Endothelial cell (in vitro differentiated cells): ENCODE measurements at regions not wholly inside any gene's neighbourhood (a gene's known extent, or its start where the extent isn't known, plus 50 kb on each side); places are given as distances from the start of the nearest gene placed in this dataset.

ENCODE experiments used
- DNase-seq: peaks from one replicate; pipeline ENCODE4 v3.0.0; 2021; ENCODE audit warnings: low spot score
- H3K27ac Mint-ChIP-seq: one replicate; pipeline ENCODE4 v1.8.0; 2021; ENCODE audit warnings: mixed read lengths, inconsistent platforms; ENCODE audit not compliant: unreplicated experiment
- H3K27me3 Mint-ChIP-seq: one replicate; pipeline ENCODE4 v1.8.0; 2021; ENCODE audit warnings: mild to moderate bottlenecking, moderate library complexity, mixed read lengths, inconsistent platforms; ENCODE audit not compliant: unreplicated experiment
- H3K36me3 Mint-ChIP-seq: one replicate; pipeline ENCODE4 v1.8.0; 2021; ENCODE audit warnings: mild to moderate bottlenecking, low read depth, mixed read lengths, inconsistent platforms; ENCODE audit not compliant: unreplicated experiment
- H3K4me1 Mint-ChIP-seq: one replicate; pipeline ENCODE4 v1.8.0; 2021; ENCODE audit warnings: mild to moderate bottlenecking, mixed read lengths, inconsistent platforms; ENCODE audit not compliant: unreplicated experiment
- H3K4me3 Mint-ChIP-seq: one replicate; pipeline ENCODE4 v1.8.0; 2021; ENCODE audit warnings: mild to moderate bottlenecking, mixed read lengths, inconsistent platforms; ENCODE audit not compliant: unreplicated experiment
- H3K9me3 Mint-ChIP-seq: one replicate; pipeline ENCODE4 v1.8.0; 2021; ENCODE audit warnings: mixed read lengths, inconsistent platforms; ENCODE audit not compliant: unreplicated experiment
- CTCF ChIP-seq: fragments of 200-600 bp; sonication (generic); IDR thresholded peaks from one replicate; pipeline ENCODE4 v1.5.0; 2021; ENCODE audit warnings: antibody characterized with exemption; ENCODE audit not compliant: unreplicated experiment

GRCh38 chr13:74641586-74641985, 507.4 kb upstream of the KLF12 start:
- H3K4me1 Mint-ChIP-seq = no peaks in the 10 kb centered on the region
- no peaks in the 10 kb centered on the region for H3K9me3 Mint-ChIP-seq
- no peaks in the 10 kb centered on the region for H3K36me3 Mint-ChIP-seq
- DNase-seq = no peak
- H3K27me3 Mint-ChIP-seq = no peaks in the 10 kb centered on the region
- no peak overlapping the region for H3K27ac Mint-ChIP-seq
- TF ChIP-seq CTCF = no peak
- no peak overlapping the region for H3K4me3 Mint-ChIP-seq

- no peaks in the 10 kb centered on the region for H3K9me3 Mint-ChIP-seq
- DNase-seq = no peak
- no peak for TF ChIP-seq CTCF
- no peaks in the 10 kb centered on the region for H3K4me1 Mint-ChIP-seq
- H3K4me3 Mint-ChIP-seq = no peak overlapping the region
- H3K27me3 Mint-ChIP-seq = no peaks in the 10 kb centered on the region
- no peak overlapping the region for H3K27ac Mint-ChIP-seq
- no peaks in the 10 kb centered on the region for H3K36me3 Mint-ChIP-seq
Observed at GRCh38 chr13:74633734-74634133, 499.5 kb upstream of the KLF12 start.

- H3K27me3 Mint-ChIP-seq = no peaks in the 10 kb centered on the region
- H3K4me1 Mint-ChIP-seq = no peaks in the 10 kb centered on the region
- TF ChIP-seq CTCF = no peak
- H3K27ac Mint-ChIP-seq = no peak overlapping the region
- H3K9me3 Mint-ChIP-seq = no peaks in the 10 kb centered on the region
- no peak overlapping the region for H3K4me3 Mint-ChIP-seq
- DNase-seq = no peak
- no peaks in the 10 kb centered on the region for H3K36me3 Mint-ChIP-seq
Observed at GRCh38 chr13:74629985-74630384, 495.8 kb upstream of the KLF12 start.

GRCh38 chr13:74625541-74625940, 491.3 kb upstream of the KLF12 start:
- no peak for TF ChIP-seq CTCF
- DNase-seq = no peak
- Mint-ChIP-seq H3K4me1 (no peaks in the 10 kb centered on the region), H3K27me3 (no peaks in the 10 kb centered on the region), H3K4me3 (no peak overlapping the region), H3K27ac (no peak overlapping the region), H3K9me3 (no peaks in the 10 kb centered on the region), H3K36me3 (no peaks in the 10 kb centered on the region)

- TF ChIP-seq CTCF = no peak
Observed at GRCh38 chr13:74623761-74624160, 489.6 kb upstream of the KLF12 start.

More at GRCh38 chr13:74623761-74624160, 489.6 kb upstream of the KLF12 start:
- H3K4me1 Mint-ChIP-seq = no peaks in the 10 kb centered on the region
- H3K27me3 Mint-ChIP-seq = no peaks in the 10 kb centered on the region
- no peak overlapping the region for H3K4me3 Mint-ChIP-seq
- no peaks in the 10 kb centered on the region for H3K36me3 Mint-ChIP-seq
- H3K27ac Mint-ChIP-seq = no peak overlapping the region
- no peak for DNase-seq
- H3K9me3 Mint-ChIP-seq = no peaks in the 10 kb centered on the region
